ENCODE measurements at regions not wholly inside any gene's neighbourhood (a gene's known extent, or its start where the extent isn't known, plus 50 kb on each side); places are given as distances from the start of the nearest gene placed in this dataset.
"Not testable (repeated sequence)": the region's sequence is repeated elsewhere in the genome, so short reads cannot be mapped to it uniquely, and the experiment has no call there.

DNA sequence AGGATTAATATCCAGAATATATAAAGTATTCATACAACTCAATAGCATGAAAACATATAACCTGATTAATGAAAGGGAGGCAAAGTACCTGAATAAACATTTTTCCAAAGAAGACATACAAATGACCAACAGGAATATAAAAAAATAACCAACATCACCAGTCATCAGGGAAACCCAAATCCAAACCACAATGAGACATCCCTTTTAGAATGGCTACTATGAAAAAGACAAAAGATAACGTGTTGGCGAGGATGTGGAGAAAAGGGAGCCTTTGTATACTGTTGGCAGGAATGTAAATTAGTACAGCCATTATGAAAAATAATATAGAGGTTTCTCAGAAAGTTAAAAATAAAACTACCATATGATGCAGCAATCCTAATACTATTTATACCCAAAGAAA lies 2999.5 kb upstream of the TEKT4 start:
- H3K79me2 ChIP-seq (ENCODE audit: control insufficient read depth, insufficient read depth, low read length); dilution Hi-C loops (cut with MboI; ENCODE audit: extremely low pct_ligation_motif_present, low sequenced_read_pairs); H4K20me1 ChIP-seq (ENCODE audit: control insufficient read depth, extremely low read depth, insufficient read depth, low read length); H3K4me2 ChIP-seq (ENCODE audit: control insufficient read depth, extremely low read depth, insufficient read depth, low read depth, low read length); H3K9me3 ChIP-seq (ENCODE audit: control insufficient read depth, low read depth, low read length); H3K27me3 ChIP-seq (ENCODE audit: control insufficient read depth, extremely low read depth, insufficient read depth, low read length); H3K9me1 ChIP-seq (ENCODE audit: control insufficient read depth, extremely low read depth, insufficient read depth, low read length); H2AFZ ChIP-seq (ENCODE audit: control insufficient read depth, low read length); H3K4me1 ChIP-seq (ENCODE audit: control insufficient read depth, extremely low read depth, insufficient read depth, low read length); H3K36me3 ChIP-seq (ENCODE audit: control insufficient read depth in 2 of 2, extremely low read depth in 1 of 2, insufficient read depth in 2 of 2, low read length in 2 of 2); H3K9ac ChIP-seq (ENCODE audit: control insufficient read depth, extremely low read depth, insufficient read depth, low read length); H3K4me3 ChIP-seq (ENCODE audit: control insufficient read depth in 2 of 3, extremely low read depth in 1 of 3, insufficient read depth in 2 of 3, low read depth in 1 of 3, low read length in 3 of 3); H3K27ac ChIP-seq (ENCODE audit: control insufficient read depth, insufficient read depth, low read length); FAIRE-seq; DNase-seq (ENCODE audit: low read depth, low spot score): not testable (repeated sequence)

DNA sequence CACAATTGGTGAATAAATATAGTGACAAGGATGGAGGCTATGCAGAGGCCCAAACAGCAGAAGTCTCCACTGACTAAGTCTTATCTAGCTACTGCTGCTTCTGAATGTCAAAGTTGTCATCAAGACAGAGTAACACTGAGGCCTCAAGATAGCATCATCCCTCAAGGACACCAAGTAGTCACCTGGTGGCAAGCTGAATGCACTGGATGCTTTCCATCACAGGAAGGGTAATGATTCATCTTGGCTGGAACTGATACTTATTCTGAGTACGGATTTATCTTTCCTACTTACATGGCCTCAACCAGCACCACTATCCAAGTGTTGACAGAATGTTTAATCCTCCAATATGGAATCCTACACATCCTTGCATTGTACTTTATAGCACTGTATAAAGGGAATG lies 2997.8 kb upstream of the TEKT4 start:
- H4K20me1 ChIP-seq (ENCODE audit: control insufficient read depth, extremely low read depth, insufficient read depth, low read length); H2AFZ ChIP-seq (ENCODE audit: control insufficient read depth, low read length); H3K9ac ChIP-seq (ENCODE audit: control insufficient read depth, extremely low read depth, insufficient read depth, low read length); FAIRE-seq; H3K36me3 ChIP-seq (ENCODE audit: control insufficient read depth in 2 of 2, extremely low read depth in 1 of 2, insufficient read depth in 2 of 2, low read length in 2 of 2); H3K9me1 ChIP-seq (ENCODE audit: control insufficient read depth, extremely low read depth, insufficient read depth, low read length); H3K27me3 ChIP-seq (ENCODE audit: control insufficient read depth, extremely low read depth, insufficient read depth, low read length); H3K4me3 ChIP-seq (ENCODE audit: control insufficient read depth in 2 of 3, extremely low read depth in 1 of 3, insufficient read depth in 2 of 3, low read depth in 1 of 3, low read length in 3 of 3); H3K27ac ChIP-seq (ENCODE audit: control insufficient read depth, insufficient read depth, low read length); H3K79me2 ChIP-seq (ENCODE audit: control insufficient read depth, insufficient read depth, low read length); DNase-seq (ENCODE audit: low read depth, low spot score); dilution Hi-C loops (cut with MboI; ENCODE audit: extremely low pct_ligation_motif_present, low sequenced_read_pairs); H3K4me2 ChIP-seq (ENCODE audit: control insufficient read depth, extremely low read depth, insufficient read depth, low read depth, low read length); H3K9me3 ChIP-seq (ENCODE audit: control insufficient read depth, low read depth, low read length); H3K4me1 ChIP-seq (ENCODE audit: control insufficient read depth, extremely low read depth, insufficient read depth, low read length): not testable (repeated sequence)

DNA sequence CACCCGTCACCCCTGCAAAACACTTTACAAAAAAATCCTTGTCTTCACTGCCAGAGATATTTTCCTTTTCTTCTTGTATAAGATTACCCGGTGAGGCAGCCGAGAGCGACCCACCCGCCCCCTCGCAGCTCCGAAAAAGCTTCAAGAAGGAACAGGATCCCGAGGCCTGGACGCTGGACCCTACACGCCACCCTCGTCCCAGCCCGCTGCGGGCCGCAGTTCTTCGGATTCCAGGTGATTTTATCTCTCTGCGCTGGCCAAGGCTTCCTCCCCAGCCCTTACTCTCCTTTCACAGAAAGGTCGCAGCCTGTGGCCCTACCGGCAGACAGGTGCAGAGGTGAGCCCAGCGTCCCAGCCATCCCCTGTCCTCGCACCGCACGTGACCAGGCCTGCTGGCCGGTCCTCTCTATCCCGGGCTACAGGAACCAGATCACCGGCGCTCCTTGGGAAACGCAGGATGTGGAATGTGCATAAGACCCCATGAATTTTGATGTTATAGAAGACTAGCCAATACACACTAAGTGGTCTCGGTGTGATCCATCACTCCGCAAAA lies 2993.5 kb upstream of the TEKT4 start:
- not testable (repeated sequence) for H3K27me3 ChIP-seq (ENCODE audit: control insufficient read depth, extremely low read depth, insufficient read depth, low read length)

More for the DNA sequence above, 2993.5 kb upstream of the TEKT4 start:
- H3K4me3 ChIP-seq (ENCODE audit: control insufficient read depth in 2 of 3, extremely low read depth in 1 of 3, insufficient read depth in 2 of 3, low read depth in 1 of 3, low read length in 3 of 3); H3K4me2 ChIP-seq (ENCODE audit: control insufficient read depth, extremely low read depth, insufficient read depth, low read depth, low read length); H3K9me3 ChIP-seq (ENCODE audit: control insufficient read depth, low read depth, low read length); H4K20me1 ChIP-seq (ENCODE audit: control insufficient read depth, extremely low read depth, insufficient read depth, low read length); H3K4me1 ChIP-seq (ENCODE audit: control insufficient read depth, extremely low read depth, insufficient read depth, low read length); H2AFZ ChIP-seq (ENCODE audit: control insufficient read depth, low read length); H3K9me1 ChIP-seq (ENCODE audit: control insufficient read depth, extremely low read depth, insufficient read depth, low read length); H3K27ac ChIP-seq (ENCODE audit: control insufficient read depth, insufficient read depth, low read length); H3K79me2 ChIP-seq (ENCODE audit: control insufficient read depth, insufficient read depth, low read length); dilution Hi-C loops (cut with MboI; ENCODE audit: extremely low pct_ligation_motif_present, low sequenced_read_pairs); FAIRE-seq; H3K36me3 ChIP-seq (ENCODE audit: control insufficient read depth in 2 of 2, extremely low read depth in 1 of 2, insufficient read depth in 2 of 2, low read length in 2 of 2); H3K9ac ChIP-seq (ENCODE audit: control insufficient read depth, extremely low read depth, insufficient read depth, low read length); DNase-seq (ENCODE audit: low read depth, low spot score): not testable (repeated sequence)

Data from keratinocyte (primary cell).